Retinal pigment epithelial cell (primary cell): ENCODE measurements at regions not wholly inside any gene's neighbourhood (a gene's known extent, or its start where the extent isn't known, plus 50 kb on each side); places are given as distances from the start of the nearest gene placed in this dataset.
"Not testable (repeated sequence)": the region's sequence is repeated elsewhere in the genome, so short reads cannot be mapped to it uniquely, and the experiment has no call there.

Source experiments
- DNase-seq: peaks from one replicate; pipeline ENCODE4 v3.0.0-alpha.2; 2010; ENCODE audit warnings: low read depth
- H3K4me3 ChIP-seq: 2 replicates; pipeline ENCODE4 v1.5.1; 2011; ENCODE audit warnings: mild to moderate bottlenecking, low read length, control low read depth, moderate library complexity
- CTCF ChIP-seq: conservative IDR thresholded peaks from 2 replicates; pipeline ENCODE4 v1.5.1; 2011; ENCODE audit warnings: low read depth, low read length, control low read depth, inconsistent platforms

- H3K4me3 ChIP-seq: no peak overlapping the region
- no peak for DNase-seq
- TF ChIP-seq CTCF: no peak
Observed at GRCh38 chr11:98056945-98057344, 963.8 kb upstream of the CNTN5 start.

- no peak for TF ChIP-seq CTCF
- no peak overlapping the region for H3K4me3 ChIP-seq
- DNase-seq: no peak
Observed at GRCh38 chr11:98059488-98059887, 961.3 kb upstream of the CNTN5 start.

- no peak overlapping the region for H3K4me3 ChIP-seq
- no peak for DNase-seq
- TF ChIP-seq CTCF: no peak
Observed at GRCh38 chr11:98060759-98061158, 960.0 kb upstream of the CNTN5 start.

- no peak for DNase-seq
- TF ChIP-seq CTCF: no peak
Observed at GRCh38 chr11:98061858-98062257, 958.9 kb upstream of the CNTN5 start.

GRCh38 chr11:98062714-98063113 is 958.0 kb upstream of the CNTN5 start:
- no peak for TF ChIP-seq CTCF
- DNase-seq: no peak
- H3K4me3 ChIP-seq: no peak overlapping the region

More at GRCh38 chr11:98061858-98062257, 958.9 kb upstream of the CNTN5 start:
- H3K4me3 ChIP-seq: no peak overlapping the region

GRCh38 chr11:98068251-98068650 is 952.5 kb upstream of the CNTN5 start:
- H3K4me3 ChIP-seq: no peak overlapping the region
- no peak for TF ChIP-seq CTCF
- no peak for DNase-seq

GRCh38 chr11:98069147-98069546 is 951.6 kb upstream of the CNTN5 start:
- not testable (repeated sequence) for DNase-seq, H3K4me3 ChIP-seq

GRCh38 chr11:98069861-98070260 is 950.9 kb upstream of the CNTN5 start:
- DNase-seq: no peak
- no peak for TF ChIP-seq CTCF
- H3K4me3 ChIP-seq: no peak overlapping the region
